ENCODE measurements at regions not wholly inside any gene's neighbourhood (a gene's known extent, or its start where the extent isn't known, plus 50 kb on each side); places are given as distances from the start of the nearest gene placed in this dataset.

DNA sequence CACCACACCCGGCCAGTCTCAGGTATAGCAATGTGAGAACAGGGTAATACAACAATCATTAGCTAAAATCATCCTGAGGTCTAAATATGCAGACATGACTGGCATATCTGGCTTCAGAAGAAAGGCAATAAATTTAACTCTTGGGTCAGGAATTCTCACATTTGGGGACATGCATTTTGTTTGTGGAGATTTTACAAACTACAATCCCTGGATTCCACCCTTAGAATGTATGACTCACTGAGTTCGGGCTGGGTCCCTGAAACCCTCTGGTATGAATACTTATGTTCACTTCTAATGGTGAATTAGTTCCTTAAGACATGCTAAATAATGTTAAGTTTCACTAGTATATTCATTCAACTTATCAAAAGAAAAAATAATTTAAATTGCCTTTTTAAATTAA lies 98.9 kb upstream of the HMGA2 start:
- Histone ChIP-seq H2AFZ (ENCODE audit: low read depth, low read length) (no peak overlapping the region), H3K9ac (replicated peaks; ENCODE audit: extremely low read depth, insufficient read depth, low read length) (no peak overlapping the region), H3K79me2 (ENCODE audit: control insufficient read depth, insufficient read depth, low read length) (no peaks in the 10 kb centered on the region), H3K36me3 (ENCODE audit: control insufficient read depth in 2 of 2, extremely low read depth in 1 of 2, insufficient read depth in 2 of 2, low read length in 2 of 2) (no peaks in the 10 kb centered on the region), H3K27ac (ENCODE audit: insufficient read depth, low read depth, low read length) (no peak overlapping the region), H3K4me2 (ENCODE audit: insufficient read depth, low read length) (no peak overlapping the region), H3K9me3 (replicated peaks; ENCODE audit: control insufficient read depth, insufficient read depth, low read length) (no peaks in the 10 kb centered on the region), H4K20me1 (replicated peaks; ENCODE audit: control insufficient read depth, extremely low read depth, insufficient read depth, low read length) (no peaks in the 10 kb centered on the region), H3K4me3 (replicated peaks in 1 of 3; ENCODE audit: insufficient read depth in 1 of 3, low read depth in 1 of 3, low read length in 3 of 3) (no peak overlapping the region), H3K4me1 (ENCODE audit: control insufficient read depth, extremely low read depth, insufficient read depth, low read length) (peaks cover 6% of the 10 kb centered on the region), H3K9me1 (replicated peaks; ENCODE audit: control insufficient read depth, extremely low read depth, insufficient read depth, low read length) (no peaks in the 10 kb centered on the region), H3K27me3 (ENCODE audit: control insufficient read depth in 2 of 2, insufficient read depth in 2 of 2, low read length in 2 of 2) (peaks cover 2 to 31% of the 10 kb centered on the region in 2 experiments)
- CTCF ChIA-PET, result interaction anchor here (1.4 to 1.5 kb wide), 2 partner anchors 16 to 113 kb away, joined by 3 to 4 read pairs; no protein-coding TSS in a partner anchor
- intact Hi-C loops (cut with micrococcal nuclease) (loop anchor here (5.0 kb wide), 1 partner anchor 97 kb away; the partner anchor contains the start of gene HMGA2), dilution Hi-C loops (cut with MboI; ENCODE audit: extremely low pct_ligation_motif_present, low sequenced_read_pairs) (no loop called here)
- POLR2A ChIA-PET, result no interaction called here
- no TSS peak for BruUV-seq (replicated peaks)
- FAIRE-seq, result no peak
- no peak for TF ChIP-seq GATA2 (IDR thresholded peaks at IDR 0.05; ENCODE audit: insufficient read depth, insufficient read length, low read depth, low read length)
- no peak for TF ChIP-seq EZH2 (IDR thresholded peaks at IDR 0.05; ENCODE audit: borderline replicate concordance, low read depth, low read length, severe bottlenecking)
- TF ChIP-seq MYC (IDR thresholded peaks at IDR 0.05; ENCODE audit: low read depth, low read length), result no peak
- no peak for TF ChIP-seq POLR2AphosphoS5 (IDR thresholded peaks at IDR 0.05; ENCODE audit: insufficient read depth, low read depth, low read length)
- TF ChIP-seq, protein P1, sequence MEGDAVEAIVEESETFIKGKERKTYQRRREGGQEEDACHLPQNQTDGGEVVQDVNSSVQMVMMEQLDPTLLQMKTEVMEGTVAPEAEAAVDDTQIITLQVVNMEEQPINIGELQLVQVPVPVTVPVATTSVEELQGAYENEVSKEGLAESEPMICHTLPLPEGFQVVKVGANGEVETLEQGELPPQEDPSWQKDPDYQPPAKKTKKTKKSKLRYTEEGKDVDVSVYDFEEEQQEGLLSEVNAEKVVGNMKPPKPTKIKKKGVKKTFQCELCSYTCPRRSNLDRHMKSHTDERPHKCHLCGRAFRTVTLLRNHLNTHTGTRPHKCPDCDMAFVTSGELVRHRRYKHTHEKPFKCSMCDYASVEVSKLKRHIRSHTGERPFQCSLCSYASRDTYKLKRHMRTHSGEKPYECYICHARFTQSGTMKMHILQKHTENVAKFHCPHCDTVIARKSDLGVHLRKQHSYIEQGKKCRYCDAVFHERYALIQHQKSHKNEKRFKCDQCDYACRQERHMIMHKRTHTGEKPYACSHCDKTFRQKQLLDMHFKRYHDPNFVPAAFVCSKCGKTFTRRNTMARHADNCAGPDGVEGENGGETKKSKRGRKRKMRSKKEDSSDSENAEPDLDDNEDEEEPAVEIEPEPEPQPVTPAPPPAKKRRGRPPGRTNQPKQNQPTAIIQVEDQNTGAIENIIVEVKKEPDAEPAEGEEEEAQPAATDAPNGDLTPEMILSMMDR (IDR thresholded peaks at IDR 0.05; ENCODE audit: extremely low read depth in 1 of 2, insufficient read depth in 1 of 2, low read depth in 1 of 2, low read length in 2 of 2), result no peak
- TF ChIP-seq FOS (IDR thresholded peaks at IDR 0.05; ENCODE audit: borderline replicate concordance, insufficient read depth, low read length), result no peak
- TF ChIP-seq, protein P2, sequence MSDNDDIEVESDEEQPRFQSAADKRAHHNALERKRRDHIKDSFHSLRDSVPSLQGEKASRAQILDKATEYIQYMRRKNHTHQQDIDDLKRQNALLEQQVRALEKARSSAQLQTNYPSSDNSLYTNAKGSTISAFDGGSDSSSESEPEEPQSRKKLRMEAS (IDR thresholded peaks at IDR 0.05; ENCODE audit: insufficient read depth, insufficient read length), result no peak
- TF ChIP-seq POLR2A (IDR thresholded peaks at IDR 0.05; ENCODE audit: low read depth, low read length), result no peak
- no peak for TF ChIP-seq JUN (IDR thresholded peaks at IDR 0.05; ENCODE audit: borderline replicate concordance, insufficient read depth, insufficient read length, low read depth)
- no peak for DNase-seq (ENCODE audit: low read depth, low spot score)
